HL-60 (cell line): ENCODE measurements at regions not wholly inside any gene's neighbourhood (a gene's known extent, or its start where the extent isn't known, plus 50 kb on each side); places are given as distances from the start of the nearest gene placed in this dataset.

Experiments
- GABPA ChIP-seq: IDR thresholded peaks from 2 replicates; pipeline ENCODE4 v1.6.1; 2012; ENCODE audit warnings: low read depth
- POLR2AphosphoS5 ChIP-seq: IDR thresholded peaks from 2 replicates; pipeline ENCODE4 v1.6.1; 2012; ENCODE audit warnings: low read depth
- TF ChIP-seq, protein P1 (sequence below): IDR thresholded peaks from one replicate; pipeline ENCODE4 v1.5.1; 2011; ENCODE audit warnings: low read length, control low read depth, inconsistent platforms; ENCODE audit not compliant: insufficient read depth
- TF ChIP-seq, protein P2 (sequence below): IDR thresholded peaks from 2 replicates; pipeline ENCODE4 v1.6.1; 2012; ENCODE audit warnings: low read depth; ENCODE audit not compliant: insufficient replicate concordance

DNA sequence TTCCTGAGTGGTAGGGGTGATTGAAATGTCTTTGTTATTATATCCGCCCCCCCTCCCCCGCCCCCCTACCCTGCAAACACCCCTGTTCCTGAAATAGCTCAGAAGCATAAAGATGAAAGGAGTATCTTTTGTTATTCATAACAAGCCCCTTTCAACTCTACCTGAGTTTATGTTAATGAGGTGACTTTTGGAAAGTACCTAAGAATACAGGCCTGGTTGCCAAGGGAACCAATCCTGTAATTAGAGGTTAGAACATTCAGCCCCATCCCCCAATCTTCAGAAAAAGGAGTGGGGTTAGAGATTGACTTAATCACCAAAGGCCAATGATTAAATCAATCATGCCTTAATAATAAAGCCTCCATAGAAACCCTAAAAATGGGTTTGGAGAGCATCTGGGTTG, 979.2 kb upstream of the GJE1 start:
- TF ChIP-seq, protein P1, sequence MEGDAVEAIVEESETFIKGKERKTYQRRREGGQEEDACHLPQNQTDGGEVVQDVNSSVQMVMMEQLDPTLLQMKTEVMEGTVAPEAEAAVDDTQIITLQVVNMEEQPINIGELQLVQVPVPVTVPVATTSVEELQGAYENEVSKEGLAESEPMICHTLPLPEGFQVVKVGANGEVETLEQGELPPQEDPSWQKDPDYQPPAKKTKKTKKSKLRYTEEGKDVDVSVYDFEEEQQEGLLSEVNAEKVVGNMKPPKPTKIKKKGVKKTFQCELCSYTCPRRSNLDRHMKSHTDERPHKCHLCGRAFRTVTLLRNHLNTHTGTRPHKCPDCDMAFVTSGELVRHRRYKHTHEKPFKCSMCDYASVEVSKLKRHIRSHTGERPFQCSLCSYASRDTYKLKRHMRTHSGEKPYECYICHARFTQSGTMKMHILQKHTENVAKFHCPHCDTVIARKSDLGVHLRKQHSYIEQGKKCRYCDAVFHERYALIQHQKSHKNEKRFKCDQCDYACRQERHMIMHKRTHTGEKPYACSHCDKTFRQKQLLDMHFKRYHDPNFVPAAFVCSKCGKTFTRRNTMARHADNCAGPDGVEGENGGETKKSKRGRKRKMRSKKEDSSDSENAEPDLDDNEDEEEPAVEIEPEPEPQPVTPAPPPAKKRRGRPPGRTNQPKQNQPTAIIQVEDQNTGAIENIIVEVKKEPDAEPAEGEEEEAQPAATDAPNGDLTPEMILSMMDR, result no peak
- TF ChIP-seq, protein P2, sequence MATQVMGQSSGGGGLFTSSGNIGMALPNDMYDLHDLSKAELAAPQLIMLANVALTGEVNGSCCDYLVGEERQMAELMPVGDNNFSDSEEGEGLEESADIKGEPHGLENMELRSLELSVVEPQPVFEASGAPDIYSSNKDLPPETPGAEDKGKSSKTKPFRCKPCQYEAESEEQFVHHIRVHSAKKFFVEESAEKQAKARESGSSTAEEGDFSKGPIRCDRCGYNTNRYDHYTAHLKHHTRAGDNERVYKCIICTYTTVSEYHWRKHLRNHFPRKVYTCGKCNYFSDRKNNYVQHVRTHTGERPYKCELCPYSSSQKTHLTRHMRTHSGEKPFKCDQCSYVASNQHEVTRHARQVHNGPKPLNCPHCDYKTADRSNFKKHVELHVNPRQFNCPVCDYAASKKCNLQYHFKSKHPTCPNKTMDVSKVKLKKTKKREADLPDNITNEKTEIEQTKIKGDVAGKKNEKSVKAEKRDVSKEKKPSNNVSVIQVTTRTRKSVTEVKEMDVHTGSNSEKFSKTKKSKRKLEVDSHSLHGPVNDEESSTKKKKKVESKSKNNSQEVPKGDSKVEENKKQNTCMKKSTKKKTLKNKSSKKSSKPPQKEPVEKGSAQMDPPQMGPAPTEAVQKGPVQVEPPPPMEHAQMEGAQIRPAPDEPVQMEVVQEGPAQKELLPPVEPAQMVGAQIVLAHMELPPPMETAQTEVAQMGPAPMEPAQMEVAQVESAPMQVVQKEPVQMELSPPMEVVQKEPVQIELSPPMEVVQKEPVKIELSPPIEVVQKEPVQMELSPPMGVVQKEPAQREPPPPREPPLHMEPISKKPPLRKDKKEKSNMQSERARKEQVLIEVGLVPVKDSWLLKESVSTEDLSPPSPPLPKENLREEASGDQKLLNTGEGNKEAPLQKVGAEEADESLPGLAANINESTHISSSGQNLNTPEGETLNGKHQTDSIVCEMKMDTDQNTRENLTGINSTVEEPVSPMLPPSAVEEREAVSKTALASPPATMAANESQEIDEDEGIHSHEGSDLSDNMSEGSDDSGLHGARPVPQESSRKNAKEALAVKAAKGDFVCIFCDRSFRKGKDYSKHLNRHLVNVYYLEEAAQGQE, result no peak
- TF ChIP-seq GABPA (no peak), POLR2AphosphoS5 (no peak)
